ENCODE measurements at regions not wholly inside any gene's neighbourhood (a gene's known extent, or its start where the extent isn't known, plus 50 kb on each side); places are given as distances from the start of the nearest gene placed in this dataset.
"Not testable (repeated sequence)": the region's sequence is repeated elsewhere in the genome, so short reads cannot be mapped to it uniquely, and the experiment has no call there.

DNA sequence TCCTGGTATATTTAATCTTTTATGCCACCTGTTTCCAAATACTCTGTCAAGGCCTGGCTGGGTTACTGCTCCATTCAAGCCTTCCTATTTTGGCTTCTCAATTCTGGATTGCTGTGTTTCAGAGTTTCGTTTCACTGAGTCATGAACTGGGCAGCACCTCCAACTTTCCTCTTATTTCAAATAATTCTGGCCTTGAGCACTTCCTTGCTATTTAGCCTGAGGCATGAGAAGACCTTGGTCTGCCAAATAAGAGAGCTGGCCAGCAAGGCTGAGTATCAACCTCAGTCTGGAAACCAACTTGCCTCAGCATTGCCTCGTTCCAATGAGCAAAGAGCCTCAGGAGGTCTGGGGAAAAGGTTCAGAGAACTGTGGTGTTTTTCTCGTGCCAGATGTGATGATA, 66.6 kb downstream of the TNFAIP3 start:
- no peak overlapping the region for H3K4me3 ChIP-seq (ENCODE audit: low read depth, low read length)
- TF ChIP-seq, protein P1, sequence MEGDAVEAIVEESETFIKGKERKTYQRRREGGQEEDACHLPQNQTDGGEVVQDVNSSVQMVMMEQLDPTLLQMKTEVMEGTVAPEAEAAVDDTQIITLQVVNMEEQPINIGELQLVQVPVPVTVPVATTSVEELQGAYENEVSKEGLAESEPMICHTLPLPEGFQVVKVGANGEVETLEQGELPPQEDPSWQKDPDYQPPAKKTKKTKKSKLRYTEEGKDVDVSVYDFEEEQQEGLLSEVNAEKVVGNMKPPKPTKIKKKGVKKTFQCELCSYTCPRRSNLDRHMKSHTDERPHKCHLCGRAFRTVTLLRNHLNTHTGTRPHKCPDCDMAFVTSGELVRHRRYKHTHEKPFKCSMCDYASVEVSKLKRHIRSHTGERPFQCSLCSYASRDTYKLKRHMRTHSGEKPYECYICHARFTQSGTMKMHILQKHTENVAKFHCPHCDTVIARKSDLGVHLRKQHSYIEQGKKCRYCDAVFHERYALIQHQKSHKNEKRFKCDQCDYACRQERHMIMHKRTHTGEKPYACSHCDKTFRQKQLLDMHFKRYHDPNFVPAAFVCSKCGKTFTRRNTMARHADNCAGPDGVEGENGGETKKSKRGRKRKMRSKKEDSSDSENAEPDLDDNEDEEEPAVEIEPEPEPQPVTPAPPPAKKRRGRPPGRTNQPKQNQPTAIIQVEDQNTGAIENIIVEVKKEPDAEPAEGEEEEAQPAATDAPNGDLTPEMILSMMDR (conservative IDR thresholded peaks at IDR 0.05; ENCODE audit: low read depth, low read length): no peak
- DNase-seq (ENCODE audit: low read depth): peak; percentile 91

DNA sequence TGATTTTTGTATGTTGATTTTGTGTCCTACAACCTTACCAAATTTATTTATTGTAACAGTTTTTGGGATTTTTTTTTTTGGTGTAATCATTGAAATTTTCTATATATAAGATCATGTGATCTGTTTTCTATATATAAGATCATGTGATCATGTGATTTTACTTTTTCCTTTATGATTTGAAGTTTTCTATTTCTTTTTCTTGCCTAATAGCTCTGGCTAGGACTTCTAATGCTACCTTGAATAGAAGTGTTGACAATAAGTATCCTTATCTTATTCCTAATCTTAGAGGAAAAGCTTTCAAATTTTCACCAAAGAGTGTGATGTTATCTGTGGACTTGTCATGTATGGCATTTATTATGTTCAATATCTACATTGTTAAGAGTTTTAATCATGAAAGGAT, 69.7 kb downstream of the TNFAIP3 start:
- no peak for DNase-seq (ENCODE audit: low read depth)
- TF ChIP-seq, protein P1 (conservative IDR thresholded peaks at IDR 0.05; ENCODE audit: low read depth, low read length): no peak
- H3K4me3 ChIP-seq (ENCODE audit: low read depth, low read length): no peak overlapping the region

DNA sequence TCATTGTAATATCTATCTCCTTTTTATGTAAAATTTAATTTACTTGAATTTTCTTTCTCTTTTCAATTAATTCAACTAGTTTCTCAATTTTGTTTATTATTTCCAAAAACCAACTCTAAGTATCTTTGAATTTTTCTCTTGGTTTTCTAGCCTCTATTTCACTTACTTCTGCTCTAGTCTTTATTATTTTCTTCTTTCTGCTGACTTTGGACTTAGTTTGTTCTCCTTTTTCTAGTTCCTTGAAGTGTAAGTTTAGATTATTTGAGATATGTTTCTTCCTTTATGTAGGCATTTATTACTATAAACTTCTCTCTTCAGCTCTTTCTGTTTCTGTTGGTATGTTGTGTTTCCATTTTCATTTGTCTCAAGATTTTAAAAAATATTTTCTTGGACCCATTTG, 70.8 kb downstream of the TNFAIP3 start:
- TF ChIP-seq, protein P1 (conservative IDR thresholded peaks at IDR 0.05; ENCODE audit: low read depth, low read length): no peak
- H3K4me3 ChIP-seq (ENCODE audit: low read depth, low read length): no peak overlapping the region
- no peak for DNase-seq (ENCODE audit: low read depth)

DNA sequence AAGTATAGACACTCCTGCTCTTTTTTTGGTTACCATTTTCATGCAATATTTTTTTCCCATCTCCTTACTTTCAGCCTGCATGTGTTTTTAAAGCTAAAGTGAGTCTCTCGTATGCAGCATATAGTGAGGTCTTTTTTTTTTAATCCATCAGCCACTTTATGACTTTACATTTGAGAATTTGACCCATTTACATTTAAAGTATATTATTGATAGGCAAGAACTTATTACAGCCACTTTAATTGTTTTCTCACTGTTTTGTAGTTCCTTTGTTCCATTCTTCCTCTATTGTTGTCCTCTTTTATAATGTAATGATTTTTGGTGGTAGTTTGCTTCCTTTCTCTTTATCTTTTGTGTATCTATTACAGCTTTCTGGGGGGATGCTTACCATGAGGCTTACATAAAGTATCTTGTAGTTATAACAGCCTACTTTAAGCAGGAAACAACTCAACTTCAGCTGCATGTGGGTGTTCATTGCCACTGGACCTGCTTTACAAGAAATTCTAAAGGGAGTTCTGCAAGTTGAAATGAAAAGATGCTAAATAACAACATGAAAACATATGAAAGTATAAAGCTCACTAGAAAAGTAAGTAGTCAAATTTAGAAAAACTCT, 71.8 kb downstream of the TNFAIP3 start:
- TF ChIP-seq, protein P1 (conservative IDR thresholded peaks at IDR 0.05; ENCODE audit: low read depth, low read length): no peak
- DNase-seq (ENCODE audit: low read depth): no peak
- H3K4me3 ChIP-seq (ENCODE audit: low read depth, low read length): no peak overlapping the region

DNA sequence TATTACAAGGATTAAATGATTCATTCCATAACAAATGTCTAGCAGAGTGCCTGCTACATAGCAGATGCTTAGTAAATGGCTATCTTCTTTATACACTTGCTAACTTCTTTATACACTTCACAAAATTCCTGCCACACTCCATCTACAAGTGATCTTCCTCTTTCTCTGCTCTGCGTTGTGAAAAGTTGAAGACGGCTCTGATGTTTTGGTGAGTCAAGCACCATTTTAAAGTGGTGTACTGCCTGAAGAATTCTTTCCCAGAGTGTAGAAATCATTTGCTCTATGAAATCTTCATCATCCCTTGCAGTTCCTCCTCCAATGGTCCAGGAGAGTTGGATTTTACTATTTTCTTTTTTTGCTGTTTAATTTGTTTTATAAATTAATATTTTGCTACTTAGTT, 74.9 kb downstream of the TNFAIP3 start:
- TF ChIP-seq, protein P1 (conservative IDR thresholded peaks at IDR 0.05; ENCODE audit: low read depth, low read length): no peak
- H3K4me3 ChIP-seq (ENCODE audit: low read depth, low read length): no peak overlapping the region
- no peak for DNase-seq (ENCODE audit: low read depth)

DNA sequence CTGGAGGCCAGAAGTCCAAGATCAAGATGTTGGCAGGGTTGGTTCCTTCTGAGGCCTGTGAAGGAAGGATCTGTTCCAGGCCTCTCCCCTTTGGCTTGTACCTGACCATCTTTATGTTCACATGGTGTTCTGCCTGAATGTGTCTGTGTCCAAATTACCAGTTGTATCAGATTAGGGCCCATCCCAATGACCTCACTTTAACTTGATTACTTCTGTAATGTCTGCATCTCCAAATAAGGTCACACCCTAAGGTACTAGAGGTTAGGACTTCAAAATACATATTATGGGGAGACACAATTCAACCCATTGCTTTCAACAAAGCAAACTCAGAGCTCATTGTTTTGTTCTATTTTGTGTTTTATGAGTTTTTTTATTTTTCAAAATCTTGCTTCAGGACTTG, 75.7 kb downstream of the TNFAIP3 start:
- no peak overlapping the region for H3K4me3 ChIP-seq (ENCODE audit: low read depth, low read length)
- TF ChIP-seq, protein P1 (conservative IDR thresholded peaks at IDR 0.05; ENCODE audit: low read depth, low read length): no peak
- DNase-seq (ENCODE audit: low read depth): no peak

DNA sequence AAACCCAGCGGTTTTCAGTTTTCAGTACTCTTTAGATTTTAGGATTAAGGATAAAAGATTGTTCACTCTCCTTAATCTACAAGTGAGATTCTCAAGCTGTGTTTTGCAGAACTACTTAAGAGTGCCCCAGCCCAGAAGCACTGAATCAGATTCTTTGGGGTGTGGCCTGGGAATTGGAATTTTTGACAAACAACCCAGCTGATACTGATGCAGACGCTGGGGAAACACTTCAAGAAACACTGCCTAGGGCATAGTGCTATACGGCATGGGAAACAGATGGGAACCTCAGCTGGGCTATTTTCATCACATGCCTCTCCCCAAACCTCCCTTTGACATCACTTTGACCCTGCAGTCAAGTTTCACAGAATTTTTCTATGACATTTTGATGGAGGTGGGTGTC, 77.3 kb downstream of the TNFAIP3 start:
- peak; percentile 33 for DNase-seq (ENCODE audit: low read depth)
- H3K4me3 ChIP-seq (ENCODE audit: low read depth, low read length): not testable (repeated sequence)
